AG09309 (cell line): ENCODE measurements at regions not wholly inside any gene's neighbourhood (a gene's known extent, or its start where the extent isn't known, plus 50 kb on each side); places are given as distances from the start of the nearest gene placed in this dataset.

Experiments used
- DNase-seq: peaks from one replicate; pipeline ENCODE4 v3.0.0-alpha.2; 2010; ENCODE audit warnings: low read depth
- H3K4me3 ChIP-seq: 2 replicates; pipeline ENCODE4 v1.5.1; 2011; ENCODE audit warnings: mild to moderate bottlenecking, low read depth, low read length, moderate library complexity; ENCODE audit not compliant: control insufficient read depth
- CTCF ChIP-seq: IDR thresholded peaks from 2 replicates; pipeline ENCODE4 v1.5.1; 2011; ENCODE audit warnings: mild to moderate bottlenecking, low read depth, low read length, inconsistent platforms; ENCODE audit not compliant: insufficient read depth, control insufficient read depth; ENCODE audit errors: missing control alignments

- TF ChIP-seq CTCF: no peak
- no peak overlapping the region for H3K4me3 ChIP-seq
- DNase-seq: no peak
Observed at GRCh38 chr3:28844298-28845005, 436.4 kb upstream of the RBMS3 start.

GRCh38 chr3:28845006-28845324 lies 435.9 kb upstream of the RBMS3 start:
- no peak for DNase-seq
- TF ChIP-seq CTCF: no peak
- no peak overlapping the region for H3K4me3 ChIP-seq

- no peak for TF ChIP-seq CTCF
- DNase-seq: no peak
- H3K4me3 ChIP-seq: no peak overlapping the region
Observed at GRCh38 chr3:28846971-28847478, 433.8 kb upstream of the RBMS3 start.

GRCh38 chr3:28847736-28848135 lies 433.1 kb upstream of the RBMS3 start:
- H3K4me3 ChIP-seq: no peak overlapping the region
- no peak for DNase-seq
- no peak for TF ChIP-seq CTCF

GRCh38 chr3:28850186-28850585 lies 430.7 kb upstream of the RBMS3 start:
- no peak overlapping the region for H3K4me3 ChIP-seq
- no peak for TF ChIP-seq CTCF
- no peak for DNase-seq

GRCh38 chr3:28853830-28854229 lies 427.0 kb upstream of the RBMS3 start:
- no peak for DNase-seq
- no peak overlapping the region for H3K4me3 ChIP-seq
- peak; percentile 4 for TF ChIP-seq CTCF
